H1 (cell line): ENCODE measurements at regions not wholly inside any gene's neighbourhood (a gene's known extent, or its start where the extent isn't known, plus 50 kb on each side); places are given as distances from the start of the nearest gene placed in this dataset.

Source experiments
- CTCF ChIA-PET: fragments of 300-600 bp; sonication (Branson Sonifier 250); formaldehyde crosslinking; loops from one replicate; lab custom pipeline; 2021; ENCODE audit not compliant: partially characterized antibody; lab: Charles Lee
- POLR2A ChIA-PET: fragments of 300-600 bp; sonication (Branson Sonifier 250); formaldehyde crosslinking; loops from one replicate; lab custom pipeline; 2021; ENCODE audit warnings: inconsistent platforms; ENCODE audit not compliant: partially characterized antibody; lab: Charles Lee
- DNase-seq, 2 experiments: peaks; one replicate each; pipeline versions ENCODE4 v3.0.0 to v3.0.0-alpha.2; 2010 to 2022; ENCODE audit warnings: low spot score in 2 of 2, low read depth in 1 of 2, mixed read lengths in 1 of 2
- FAIRE-seq: peaks from 2 replicates; lab custom pipeline; 2011; peaks lifted over from hg19 to GRCh38; lab: Jason Lieb, UNC
- H2AFZ ChIP-seq: 2 replicates; pipeline ENCODE4 v1.8.1; 2012; ENCODE audit warnings: low read length, inconsistent platforms
- H2AK5ac ChIP-seq: 2 replicates; pipeline ENCODE4 v1.6.1; 2013; ENCODE audit warnings: low read depth, low read length
- H2BK120ac ChIP-seq: replicated peaks from 2 replicates; pipeline ENCODE3; 2013; ENCODE audit warnings: low read depth, low read length, inconsistent platforms
- H2BK12ac ChIP-seq: 2 replicates; pipeline ENCODE4 v1.6.1; 2013; ENCODE audit warnings: low read depth, low read length
- H2BK15ac ChIP-seq: 2 replicates; pipeline ENCODE4 v1.6.1; 2013; ENCODE audit warnings: low read length
- H2BK20ac ChIP-seq: 2 replicates; pipeline ENCODE4 v1.6.1; 2013; ENCODE audit warnings: low read length
- H2BK5ac ChIP-seq: 2 replicates; pipeline ENCODE4 v1.6.1; 2013; ENCODE audit warnings: low read depth, low read length
- H3K14ac ChIP-seq: 2 replicates; pipeline ENCODE4 v1.6.1; 2013; ENCODE audit warnings: inconsistent platforms; ENCODE audit not compliant: insufficient read length
- H3K18ac ChIP-seq: 2 replicates; pipeline ENCODE4 v1.6.1; 2013; ENCODE audit warnings: low read length; ENCODE audit errors: extremely low read depth
- H3K23ac ChIP-seq: 2 replicates; pipeline ENCODE4 v1.6.1; 2013; ENCODE audit warnings: inconsistent platforms; ENCODE audit not compliant: insufficient read length
- H3K23me2 ChIP-seq: 2 replicates; pipeline ENCODE4 v1.6.1; 2013; ENCODE audit warnings: low read depth, low read length
- H3K27ac ChIP-seq: 2 replicates; pipeline ENCODE4 v1.6.1; 2011; ENCODE audit warnings: low read depth, low read length, inconsistent platforms
- H3K27me3 ChIP-seq, 4 experiments: replicated peaks in 1 of 4; 1 replicate in 1 of 4; 2 replicates in 3 of 4; pipeline versions ENCODE4 v1.6.1 to v1.8.1; 2011 to 2013; ENCODE audit warnings: low read length in 3 of 4, mild to moderate bottlenecking in 3 of 4, inconsistent platforms in 2 of 4, mixed read lengths in 2 of 4, moderate library complexity in 1 of 4; ENCODE audit not compliant: control insufficient read depth in 3 of 4, insufficient read depth in 3 of 4; ENCODE audit errors: extremely low read depth in 1 of 4
- H3K36me3 ChIP-seq, 4 experiments: 2 replicates each; pipeline versions ENCODE4 v1.6.1 to v1.8.1; 2011 to 2013; ENCODE audit warnings: mild to moderate bottlenecking in 4 of 4, low read length in 3 of 4, moderate library complexity in 2 of 4, control low read depth in 1 of 4, inconsistent platforms in 1 of 4; ENCODE audit not compliant: insufficient read depth in 4 of 4, control insufficient read depth in 2 of 4
- H3K4ac ChIP-seq: replicated peaks from 2 replicates; pipeline ENCODE3; 2013; ENCODE audit warnings: low read length, low read depth, mixed read lengths, inconsistent platforms; ENCODE audit not compliant: insufficient read length
- H3K4me1 ChIP-seq, 4 experiments: replicated peaks in 1 of 4; 1 replicate in 1 of 4; 2 replicates in 3 of 4; pipeline versions ENCODE4 v1.6.1 to v1.8.1; 2011 to 2013; ENCODE audit warnings: low read length in 3 of 4, inconsistent platforms in 2 of 4, mixed read lengths in 1 of 4; ENCODE audit not compliant: insufficient read depth in 4 of 4, control insufficient read depth in 3 of 4
- H3K4me2 ChIP-seq, 2 experiments: 2 replicates each; pipeline versions ENCODE4 v1.6.1 to v1.8.1; 2011 to 2013; ENCODE audit warnings: low read depth in 2 of 2, low read length in 2 of 2, control low read depth in 1 of 2, inconsistent platforms in 1 of 2, mild to moderate bottlenecking in 1 of 2; ENCODE audit not compliant: insufficient read depth in 1 of 2
- H3K4me3 ChIP-seq, 4 experiments: fragments of 200-600, 300-600 bp in 1 of 4; sonication (generic), shearing (Covaris generic), sonication (Bioruptor Twin) in 1 of 4; 2 replicates each; pipeline versions ENCODE4 v1.5.1 to v1.8.1; 2011 to 2016; ENCODE audit warnings: low read length in 4 of 4, low read depth in 3 of 4, control low read depth in 2 of 4, inconsistent platforms in 2 of 4, mild to moderate bottlenecking in 2 of 4, mixed read lengths in 1 of 4, moderate library complexity in 1 of 4; ENCODE audit not compliant: insufficient read depth in 2 of 4; ENCODE audit errors: extremely low read depth in 1 of 4
- H3K56ac ChIP-seq: replicated peaks from 2 replicates; pipeline ENCODE3; 2013; ENCODE audit warnings: low read depth, mild to moderate bottlenecking, mixed read lengths, low read length, inconsistent platforms; ENCODE audit not compliant: insufficient read length
- H3K79me1 ChIP-seq: 2 replicates; pipeline ENCODE4 v1.6.1; 2013; ENCODE audit warnings: low read depth, low read length, control low read depth
- H3K79me2 ChIP-seq, 2 experiments: 2 replicates each; pipeline versions ENCODE4 v1.6.1 to v1.8.1; 2012 to 2013; ENCODE audit warnings: low read length in 2 of 2, mild to moderate bottlenecking in 2 of 2, inconsistent platforms in 1 of 2; ENCODE audit not compliant: insufficient read depth in 2 of 2, control insufficient read depth in 1 of 2
- H3K9ac ChIP-seq, 4 experiments: replicated peaks in 1 of 4; 1 replicate in 1 of 4; 2 replicates in 3 of 4; pipeline versions ENCODE4 v1.6.1 to v1.8.1; 2011 to 2013; ENCODE audit warnings: low read depth in 3 of 4, low read length in 3 of 4, control low read depth in 2 of 4, mild to moderate bottlenecking in 2 of 4, moderate library complexity in 2 of 4, inconsistent platforms in 1 of 4; ENCODE audit errors: extremely low read depth in 1 of 4
- H3K9me3 ChIP-seq, 2 experiments: 2 replicates each; pipeline versions ENCODE4 v1.6.1 to v1.8.1; 2012 to 2013; ENCODE audit warnings: mild to moderate bottlenecking in 2 of 2, moderate library complexity in 2 of 2, control low read depth in 1 of 2, inconsistent platforms in 1 of 2, low read depth in 1 of 2, low read length in 1 of 2, mixed read lengths in 1 of 2; ENCODE audit not compliant: insufficient read depth in 2 of 2
- H4K20me1 ChIP-seq, 2 experiments: replicated peaks in 1 of 2; 2 replicates each; pipeline versions ENCODE3 to v1.8.1; 2011 to 2013; ENCODE audit warnings: inconsistent platforms in 2 of 2, low read length in 2 of 2, mild to moderate bottlenecking in 1 of 2; ENCODE audit not compliant: insufficient read depth in 2 of 2, control insufficient read depth in 1 of 2
- H4K5ac ChIP-seq: 2 replicates; pipeline ENCODE4 v1.6.1; 2013; ENCODE audit warnings: low read length, low read depth, mixed read lengths, inconsistent platforms; ENCODE audit not compliant: insufficient read length
- H4K8ac ChIP-seq: 2 replicates; pipeline ENCODE4 v1.8.0; 2013; ENCODE audit warnings: mild to moderate bottlenecking, moderate library complexity, low read length, inconsistent platforms; ENCODE audit not compliant: insufficient read depth; ENCODE audit errors: extremely low read depth
- H4K91ac ChIP-seq: replicated peaks from 2 replicates; pipeline ENCODE3; 2013; ENCODE audit warnings: low read length, mixed read lengths, inconsistent platforms; ENCODE audit not compliant: insufficient read length
- CHD1 ChIP-seq: IDR thresholded peaks from 2 replicates; pipeline ENCODE4 v1.6.1; 2012; ENCODE audit warnings: low read depth, low read length, improper control_type of control experiment
- GTF2F1 ChIP-seq: IDR thresholded peaks from 2 replicates; pipeline ENCODE4 v1.6.1; 2012; ENCODE audit warnings: low read depth, low read length, improper control_type of control experiment, borderline replicate concordance
- KDM5A ChIP-seq: fragments of 200-600 bp; IDR thresholded peaks from 2 replicates; pipeline ENCODE4 v1.7.1; 2012; ENCODE audit warnings: mild to moderate bottlenecking, low read length, inconsistent platforms, mixed read lengths
- TAF7 ChIP-seq: optimal IDR thresholded peaks from 2 replicates; pipeline ENCODE3; 2011; ENCODE audit warnings: low read depth, mild to moderate bottlenecking, inconsistent platforms, low read length, moderate library complexity, borderline replicate concordance
- YY1 ChIP-seq: IDR thresholded peaks from 2 replicates; pipeline ENCODE4 v1.6.1; 2011; ENCODE audit warnings: low read depth, mild to moderate bottlenecking, low read length
- WGBS, 2 experiments: shearing (Covaris generic) in 1 of 2; methylation state at CpG; one replicate each; pipeline versions ENCODE4 v1.1.6 to v1.1.7; 2013 to 2015; ENCODE audit warnings: low lambda C conversion rate in 2 of 2, mixed read lengths in 2 of 2, inconsistent platforms in 1 of 2, low coverage in 1 of 2, missing lambda C conversion rate in 1 of 2; ENCODE audit not compliant: insufficient replicate concordance in 2 of 2, insufficient coverage in 1 of 2, insufficient read length in 1 of 2; ENCODE audit errors: extremely low coverage in 1 of 2, missing lambda C conversion rate in 1 of 2; 5-methylcytosine and 5-hydroxymethylcytosine counted together

DNA sequence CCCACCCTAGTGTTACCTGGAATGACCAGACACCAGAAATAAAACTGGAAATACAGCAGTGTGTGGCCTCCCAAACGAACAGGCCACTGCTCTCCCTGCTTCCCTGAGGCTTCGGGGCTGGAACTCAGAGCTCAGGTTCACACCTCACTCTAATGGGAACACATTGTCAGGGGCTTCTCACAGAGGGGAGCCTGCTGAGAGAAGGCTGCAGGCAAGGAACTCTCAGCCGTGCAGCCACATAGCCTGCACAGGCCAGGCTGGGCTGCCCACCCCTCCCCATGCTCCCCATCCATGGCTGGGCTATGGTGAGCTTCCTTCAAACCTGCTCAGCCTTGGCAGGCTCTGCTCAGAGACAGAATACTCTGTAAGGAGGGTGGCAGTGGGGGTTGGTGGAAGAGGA is 302.5 kb downstream of the EMP1 start:
- no peak for DNase-seq
- H2BK120ac ChIP-seq: no peak overlapping the region
- 0 out of 7 replicates have a peak, but pooled peaks cover 0 to 3% (median 0%) of the 10 kb centered on the region in 4 experiments for H3K27me3 ChIP-seq
- no peak overlapping the region for H4K5ac ChIP-seq
- no peak overlapping the region for H2BK15ac ChIP-seq
- H3K18ac ChIP-seq: no peak overlapping the region
- no peak overlapping the region for H3K4me2 ChIP-seq
- TF ChIP-seq YY1 (no peak), KDM5A (no peak), GTF2F1 (no peak), TAF7 (no peak), CHD1 (no peak)
- WGBS, 2 experiments: 65% methylated on average over 3 of the region's 3 CpGs; no CpG with 5 or more reads in 1 of the 2 experiments
- no peak overlapping the region for H2AK5ac ChIP-seq
- no peak overlapping the region for H3K23ac ChIP-seq
- no peaks in the 10 kb centered on the region for H3K36me3 ChIP-seq
- H2BK5ac ChIP-seq: no peak overlapping the region
- H3K79me2 ChIP-seq: no peaks in the 10 kb centered on the region
- H3K56ac ChIP-seq: no peak overlapping the region
- CTCF ChIA-PET: interaction anchor here (0.6 to 1.4 kb wide), 3 partner anchors 26 to 243 kb away, joined by 3 to 4 read pairs (median 3); no protein-coding TSS in a partner anchor
- H3K9me3 ChIP-seq: no peaks in the 10 kb centered on the region
- no peak overlapping the region for H4K91ac ChIP-seq
- 0 out of 2 replicates have a peak overlapping the region, but pooled peaks have one; percentile 18 for H4K8ac ChIP-seq
- no peak overlapping the region for H2AFZ ChIP-seq
- no peak overlapping the region for H3K4ac ChIP-seq
- H3K4me1 ChIP-seq: no peaks in the 10 kb centered on the region; a peak in 1 of 7 replicates
- no peak overlapping the region for H3K14ac ChIP-seq
- no peak for FAIRE-seq
- no peak overlapping the region for H3K27ac ChIP-seq
- no peaks in the 10 kb centered on the region for H3K23me2 ChIP-seq
- H2BK20ac ChIP-seq: no peak overlapping the region
- H3K4me3 ChIP-seq: no peak overlapping the region
- no peak overlapping the region for H3K9ac ChIP-seq
- POLR2A ChIA-PET: no interaction called here
- no peaks in the 10 kb centered on the region for H3K79me1 ChIP-seq
- no peaks in the 10 kb centered on the region for H4K20me1 ChIP-seq
- peak overlapping the region; percentile 41; the same call in 1 of the 2 replicates for H2BK12ac ChIP-seq
